GM12872 (cell line): ENCODE measurements at regions not wholly inside any gene's neighbourhood (a gene's known extent, or its start where the extent isn't known, plus 50 kb on each side); places are given as distances from the start of the nearest gene placed in this dataset.

Source experiments
- TF ChIP-seq, protein P1 (sequence below): IDR thresholded peaks from 3 replicates; pipeline ENCODE4 v1.5.1; 2011; ENCODE audit warnings: low read depth, mild to moderate bottlenecking, low read length, moderate library complexity; ENCODE audit not compliant: insufficient read depth

DNA sequence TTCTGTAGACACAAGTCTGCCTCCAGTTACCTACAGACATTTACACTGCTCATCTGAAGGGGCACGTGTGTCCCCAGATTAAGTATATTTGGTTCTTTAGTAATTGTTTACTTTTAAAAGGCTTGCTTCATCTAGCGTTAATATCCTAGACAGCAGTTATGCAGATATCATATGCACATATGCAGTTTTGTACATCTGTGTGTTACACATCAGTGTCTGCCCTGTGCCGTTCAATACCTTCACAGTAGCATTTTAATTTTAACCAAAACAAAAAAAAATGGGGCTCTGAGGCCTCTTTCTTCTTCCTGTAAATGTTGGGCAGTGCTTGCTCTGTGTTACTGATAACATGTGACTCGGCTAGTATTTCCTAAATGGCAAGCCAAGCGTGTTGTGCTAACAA is 331.4 kb upstream of the MGMT start:
- TF ChIP-seq, protein P1, sequence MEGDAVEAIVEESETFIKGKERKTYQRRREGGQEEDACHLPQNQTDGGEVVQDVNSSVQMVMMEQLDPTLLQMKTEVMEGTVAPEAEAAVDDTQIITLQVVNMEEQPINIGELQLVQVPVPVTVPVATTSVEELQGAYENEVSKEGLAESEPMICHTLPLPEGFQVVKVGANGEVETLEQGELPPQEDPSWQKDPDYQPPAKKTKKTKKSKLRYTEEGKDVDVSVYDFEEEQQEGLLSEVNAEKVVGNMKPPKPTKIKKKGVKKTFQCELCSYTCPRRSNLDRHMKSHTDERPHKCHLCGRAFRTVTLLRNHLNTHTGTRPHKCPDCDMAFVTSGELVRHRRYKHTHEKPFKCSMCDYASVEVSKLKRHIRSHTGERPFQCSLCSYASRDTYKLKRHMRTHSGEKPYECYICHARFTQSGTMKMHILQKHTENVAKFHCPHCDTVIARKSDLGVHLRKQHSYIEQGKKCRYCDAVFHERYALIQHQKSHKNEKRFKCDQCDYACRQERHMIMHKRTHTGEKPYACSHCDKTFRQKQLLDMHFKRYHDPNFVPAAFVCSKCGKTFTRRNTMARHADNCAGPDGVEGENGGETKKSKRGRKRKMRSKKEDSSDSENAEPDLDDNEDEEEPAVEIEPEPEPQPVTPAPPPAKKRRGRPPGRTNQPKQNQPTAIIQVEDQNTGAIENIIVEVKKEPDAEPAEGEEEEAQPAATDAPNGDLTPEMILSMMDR = no peak

GRCh38 chr10:129136074-129136473 is 331.0 kb upstream of the MGMT start:
- TF ChIP-seq, protein P1 = no peak

DNA sequence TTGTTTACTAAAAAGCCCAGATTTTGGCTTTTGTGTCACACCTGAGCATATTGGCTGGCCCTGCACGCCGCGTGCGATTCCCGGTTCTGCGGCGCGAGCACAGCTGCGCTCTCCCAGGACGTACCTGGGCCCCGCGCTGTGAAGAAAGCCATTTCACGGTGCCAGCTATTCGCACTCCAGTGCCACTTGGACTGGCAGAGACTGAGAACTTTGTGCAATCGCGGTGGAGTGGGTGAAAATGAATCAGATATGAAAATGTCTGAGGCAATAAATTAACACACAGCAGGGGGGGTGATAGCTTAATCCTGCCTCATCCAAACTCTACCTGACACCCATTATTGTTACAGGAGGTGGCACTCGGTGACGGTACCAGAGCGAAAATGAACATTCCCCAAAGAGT is 330.1 kb upstream of the MGMT start:
- TF ChIP-seq, protein P1 = no peak

DNA sequence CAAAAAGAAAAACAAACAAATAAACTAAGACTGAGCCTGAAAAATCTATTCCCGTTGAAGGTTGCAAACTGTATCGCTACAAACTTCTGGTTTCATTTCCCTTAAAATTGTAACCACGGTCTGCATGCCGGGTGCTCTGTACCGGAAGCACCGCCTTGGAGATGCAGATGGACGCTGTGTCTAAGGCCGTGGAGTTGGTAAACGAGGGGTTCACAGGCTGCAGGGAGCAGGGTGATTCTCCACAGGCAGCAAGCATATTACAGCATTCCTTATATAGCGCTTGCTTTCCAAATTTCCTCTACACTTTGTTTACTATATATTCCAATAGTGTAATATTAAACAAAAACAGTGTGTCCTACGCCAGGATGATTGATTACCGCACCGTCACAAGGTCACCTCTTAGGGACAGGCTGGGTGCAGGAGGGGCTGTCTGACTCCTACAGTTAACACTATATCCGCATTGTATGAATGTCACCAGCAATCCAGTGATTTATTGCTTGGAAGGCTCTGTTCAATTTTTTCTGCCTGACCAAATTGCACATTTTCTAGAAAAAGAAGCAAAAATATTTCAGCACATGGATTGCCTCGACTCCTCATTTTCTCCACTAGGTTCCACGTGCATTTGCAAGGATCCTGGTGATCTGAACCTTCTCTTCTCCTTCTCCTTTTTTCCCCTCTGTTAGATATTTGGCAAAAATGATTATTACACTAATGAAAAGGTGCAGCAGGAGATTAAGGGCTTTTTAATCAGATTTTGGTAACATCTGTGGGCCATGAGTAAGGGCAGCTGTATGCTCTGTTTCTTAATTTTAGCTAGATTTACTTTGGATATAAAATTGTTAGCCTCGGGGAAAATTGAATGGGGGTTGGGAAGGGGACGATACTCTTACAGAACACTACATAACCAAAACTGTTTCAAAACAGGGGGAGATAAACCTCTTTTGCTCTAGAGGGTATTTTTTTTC is 325.8 kb upstream of the MGMT start:
- TF ChIP-seq, protein P1 = no peak

- TF ChIP-seq, protein P1 = no peak
Measured at GRCh38 chr10:129151281-129151680, 315.8 kb upstream of the MGMT start.

GRCh38 chr10:129156406-129156805 is 310.6 kb upstream of the MGMT start:
- TF ChIP-seq, protein P1 = no peak

DNA sequence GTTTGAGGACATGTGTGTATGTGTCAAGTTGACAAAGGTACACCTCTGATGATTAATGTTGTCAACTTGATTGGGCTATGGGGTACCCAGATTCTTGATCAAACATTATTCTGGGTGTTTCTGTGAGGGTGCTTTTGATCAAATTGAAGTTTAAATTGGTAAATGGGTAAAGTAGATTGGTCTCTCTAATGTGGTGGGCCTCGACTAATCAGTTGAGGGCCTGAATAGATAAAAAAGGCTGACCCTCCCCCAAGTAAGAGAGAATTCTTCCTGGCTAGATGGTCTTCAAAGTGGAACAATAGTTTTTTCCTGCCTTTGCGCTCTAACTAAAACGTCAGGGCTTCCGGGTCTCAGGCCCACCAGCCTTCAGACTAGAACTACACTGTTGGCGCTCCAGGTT is 309.9 kb upstream of the MGMT start:
- TF ChIP-seq, protein P1 = no peak
